Kidney epithelial cell (primary cell): ENCODE measurements at regions not wholly inside any gene's neighbourhood (a gene's known extent, or its start where the extent isn't known, plus 50 kb on each side); places are given as distances from the start of the nearest gene placed in this dataset.

ENCODE experiments used
- DNase-seq: peaks from one replicate; pipeline ENCODE4 v3.0.0-alpha.2; 2010; ENCODE audit warnings: low read depth
- H3K27me3 ChIP-seq: 2 replicates; pipeline ENCODE4 v1.6.0; 2011; ENCODE audit warnings: low read length; ENCODE audit not compliant: control insufficient read depth, insufficient read depth
- H3K36me3 ChIP-seq: 2 replicates; pipeline ENCODE4 v1.5.1; 2011; ENCODE audit warnings: low read length; ENCODE audit not compliant: control insufficient read depth, insufficient read depth
- H3K4me3 ChIP-seq: 2 replicates; pipeline ENCODE4 v1.5.1; 2011; ENCODE audit warnings: low read depth, mild to moderate bottlenecking, control low read depth, low read length
- CTCF ChIP-seq: IDR thresholded peaks from 2 replicates; pipeline ENCODE4 v1.5.1; 2011; ENCODE audit warnings: mild to moderate bottlenecking, moderate library complexity, low read length, control low read depth, inconsistent platforms; ENCODE audit not compliant: insufficient read depth, poor library complexity, severe bottlenecking

GRCh38 chr2:118437501-118437900 lies 349.2 kb downstream of the INSIG2 start:
- H3K4me3 ChIP-seq: no peak overlapping the region
- no peaks in the 10 kb centered on the region for H3K27me3 ChIP-seq
- TF ChIP-seq CTCF: no peak
- no peaks in the 10 kb centered on the region for H3K36me3 ChIP-seq
- DNase-seq: no peak

- Histone ChIP-seq H3K4me3 (no peak overlapping the region), H3K36me3 (no peaks in the 10 kb centered on the region), H3K27me3 (no peaks in the 10 kb centered on the region)
- no peak for TF ChIP-seq CTCF
- DNase-seq: no peak
Observed at GRCh38 chr2:118431997-118432396, 343.7 kb downstream of the INSIG2 start.

GRCh38 chr2:118431586-118431985 lies 343.3 kb downstream of the INSIG2 start:
- Histone ChIP-seq H3K27me3 (no peaks in the 10 kb centered on the region), H3K4me3 (no peak overlapping the region), H3K36me3 (no peaks in the 10 kb centered on the region)
- no peak for DNase-seq
- no peak for TF ChIP-seq CTCF

GRCh38 chr2:118431165-118431517 lies 342.9 kb downstream of the INSIG2 start:
- TF ChIP-seq CTCF: no peak
- Histone ChIP-seq H3K36me3 (no peaks in the 10 kb centered on the region), H3K27me3 (no peaks in the 10 kb centered on the region), H3K4me3 (no peak overlapping the region)
- DNase-seq: no peak

- Histone ChIP-seq H3K4me3 (no peak overlapping the region), H3K36me3 (no peaks in the 10 kb centered on the region), H3K27me3 (no peaks in the 10 kb centered on the region)
- DNase-seq: no peak
- TF ChIP-seq CTCF: no peak
Observed at GRCh38 chr2:118430510-118431164, 342.4 kb downstream of the INSIG2 start.

- TF ChIP-seq CTCF: no peak
- DNase-seq: no peak
- H3K27me3 ChIP-seq: no peaks in the 10 kb centered on the region
- no peak overlapping the region for H3K4me3 ChIP-seq
- no peaks in the 10 kb centered on the region for H3K36me3 ChIP-seq
Observed at GRCh38 chr2:118425191-118425590, 336.9 kb downstream of the INSIG2 start.
